B cell (primary cell): ENCODE measurements at regions not wholly inside any gene's neighbourhood (a gene's known extent, or its start where the extent isn't known, plus 50 kb on each side); places are given as distances from the start of the nearest gene placed in this dataset.

ENCODE experiments used
- ATAC-seq: fragments of 200-7000 bp; cut with Tn5 transposase; one replicate; pipeline ENCODE4 v1.10.0; 2021; ENCODE audit warnings: low read depth, mild to moderate bottlenecking, moderate number of reproducible peaks, moderate library complexity
- CTCF ChIA-PET: fragments of 350-600 bp; sonication (Branson Sonifier 250); formaldehyde crosslinking; loops from one replicate; lab custom pipeline; 2021; ENCODE audit warnings: antibody characterized with exemption, inconsistent platforms; lab: Charles Lee
- POLR2A ChIA-PET: fragments of 350-600 bp; sonication (Branson Sonifier 250); formaldehyde crosslinking; loops from one replicate; lab custom pipeline; 2021; ENCODE audit warnings: antibody characterized with exemption; lab: Charles Lee
- DNase-seq: peaks from one replicate; pipeline ENCODE4 v3.0.0; 2013
- H2AFZ ChIP-seq: 2 replicates; pipeline ENCODE4 v1.6.1; 2012; ENCODE audit warnings: mild to moderate bottlenecking, low read depth, low read length; ENCODE audit not compliant: insufficient read depth, poor library complexity, severe bottlenecking
- H3K27ac ChIP-seq, 2 donors: 1 replicate in 1 of 2; 2 replicates in 1 of 2; pipeline ENCODE4 v1.5.1; 2012 to 2013; ENCODE audit warnings: low read length in 2 of 2, mild to moderate bottlenecking in 2 of 2, moderate library complexity in 1 of 2
- H3K27me3 ChIP-seq, 4 experiments: fragments of 200-600 bp in 1 of 4; sonication (generic) in 1 of 4; replicated peaks in 1 of 4; 1 replicate in 2 of 4; 2 replicates in 2 of 4; pipeline versions ENCODE4 v1.6.1 to v1.7.0; 2013 to 2016; ENCODE audit warnings: low read length in 3 of 4, mild to moderate bottlenecking in 2 of 4, mixed read lengths in 1 of 4, moderate library complexity in 1 of 4; ENCODE audit not compliant: insufficient read depth in 4 of 4, control insufficient read depth in 3 of 4; ENCODE audit errors: control extremely low read depth in 1 of 4
- H3K36me3 ChIP-seq, 2 experiments: replicated peaks in 1 of 2; 1 replicate in 1 of 2; 2 replicates in 1 of 2; pipeline versions ENCODE4 v1.6.1 to v1.7.1; 2013; ENCODE audit warnings: low read length in 1 of 2; ENCODE audit not compliant: insufficient read depth in 2 of 2, control insufficient read depth in 1 of 2; ENCODE audit errors: control extremely low read depth in 1 of 2, extremely low read depth in 1 of 2
- H3K4me1 ChIP-seq, 2 donors: fragments of 200-600 bp in 1 of 2; sonication (generic) in 1 of 2; 1 replicate in 1 of 2; 2 replicates in 1 of 2; pipeline versions ENCODE4 v1.5.1 to v1.6.1; 2013 to 2017; ENCODE audit warnings: low read length in 2 of 2; ENCODE audit not compliant: control insufficient read depth in 2 of 2, insufficient read depth in 2 of 2
- H3K4me2 ChIP-seq: replicated peaks from 2 replicates; pipeline ENCODE3; 2012; ENCODE audit warnings: mild to moderate bottlenecking, low read depth, low read length; ENCODE audit not compliant: poor library complexity, severe bottlenecking
- H3K4me3 ChIP-seq, 5 experiments: fragments of 200-600 bp in 1 of 5; sonication (generic) in 1 of 5; 1 replicate in 3 of 5; 2 replicates in 2 of 5; pipeline versions ENCODE4 v1.5.1 to v1.7.0; 2011 to 2016; ENCODE audit warnings: low read length in 4 of 5, mild to moderate bottlenecking in 4 of 5, low read depth in 2 of 5, control low read depth in 1 of 5, moderate library complexity in 1 of 5; ENCODE audit not compliant: insufficient read depth in 1 of 5; ENCODE audit errors: control extremely low read depth in 1 of 5, extremely low read depth in 1 of 5
- H3K79me2 ChIP-seq: fragments of 200-600 bp; sonication (generic); one replicate; pipeline ENCODE4 v1.6.0; 2016; ENCODE audit warnings: low read length; ENCODE audit not compliant: control insufficient read depth, insufficient read depth
- H3K9ac ChIP-seq: fragments of 200-600 bp; sonication (generic); 2 replicates; pipeline ENCODE4 v1.6.1; 2017; ENCODE audit warnings: mild to moderate bottlenecking, low read length, moderate library complexity
- H3K9me3 ChIP-seq, 3 donors: one replicate each; pipeline versions ENCODE4 v1.6.1 to v1.7.1; 2013; ENCODE audit warnings: low read length in 2 of 3; ENCODE audit not compliant: control insufficient read depth in 2 of 3, insufficient read depth in 1 of 3; ENCODE audit errors: control extremely low read depth in 1 of 3
- H4K20me1 ChIP-seq: 2 replicates; pipeline ENCODE4 v1.6.0; 2012; ENCODE audit warnings: mild to moderate bottlenecking, low read length; ENCODE audit not compliant: insufficient read depth, control insufficient read depth, poor library complexity, severe bottlenecking
- H3K27ac Mint-ChIP-seq: one replicate; pipeline ENCODE4 v1.8.0; 2021; ENCODE audit warnings: mixed read lengths
- H3K27me3 Mint-ChIP-seq: one replicate; pipeline ENCODE4 v1.8.0; 2021; ENCODE audit warnings: mixed read lengths
- H3K4me1 Mint-ChIP-seq: one replicate; pipeline ENCODE4 v1.8.0; 2021; ENCODE audit warnings: mixed read lengths
- H3K4me3 Mint-ChIP-seq: one replicate; pipeline ENCODE4 v1.8.0; 2021; ENCODE audit warnings: mixed read lengths
- H3K9me3 Mint-ChIP-seq: one replicate; pipeline ENCODE4 v1.8.0; 2022; ENCODE audit warnings: mixed read lengths; ENCODE audit not compliant: insufficient read depth
- CTCF ChIP-seq: fragments of 200-600 bp; IDR thresholded peaks from one replicate; pipeline ENCODE4 v1.8.0; 2022; ENCODE audit warnings: antibody characterized with exemption, mild to moderate bottlenecking
- EZH2 ChIP-seq: IDR thresholded peaks from 2 replicates; pipeline ENCODE4 v1.6.1; 2012; ENCODE audit warnings: borderline replicate concordance, low read depth, mild to moderate bottlenecking, moderate library complexity, low read length; ENCODE audit not compliant: insufficient read depth, poor library complexity, severe bottlenecking
- WGBS: methylation state at CpG from one replicate; pipeline ENCODE4 v1.1.5; 2013; ENCODE audit warnings: missing lambda C conversion rate; ENCODE audit not compliant: insufficient coverage; 5-methylcytosine and 5-hydroxymethylcytosine counted together
- intact Hi-C: fragments of 100-400 bp; cut with micrococcal nuclease; formaldehyde crosslinking; loops from one replicate; pipeline ENCODE4 v1.10.0; 2022

GRCh38 chr18:61756244-61756643 lies 136.6 kb downstream of the RNF152 start:
- no peak overlapping the region for H3K4me3 ChIP-seq
- no peak overlapping the region for H3K4me2 ChIP-seq
- no peak overlapping the region for H3K9ac ChIP-seq
- H3K27me3 ChIP-seq, result no peaks in the 10 kb centered on the region
- no peaks in the 10 kb centered on the region for H3K27me3 Mint-ChIP-seq
- H3K4me1 ChIP-seq, result no peaks in the 10 kb centered on the region
- H3K27ac Mint-ChIP-seq, result no peak overlapping the region
- no peaks in the 10 kb centered on the region for H3K9me3 Mint-ChIP-seq
- TF ChIP-seq EZH2 (no peak), CTCF (no peak)
- no peaks in the 10 kb centered on the region for H3K79me2 ChIP-seq
- CTCF ChIA-PET, result no interaction called here
- DNase-seq (no peak), ATAC-seq (no peak)
- H3K9me3 ChIP-seq, result peaks cover 0 to 5% (median 0%) of the 10 kb centered on the region in 3 donors
- H4K20me1 ChIP-seq, result no peaks in the 10 kb centered on the region
- H3K27ac ChIP-seq, result no peak overlapping the region
- no peak overlapping the region for H2AFZ ChIP-seq
- H3K4me1 Mint-ChIP-seq, result no peaks in the 10 kb centered on the region
- intact Hi-C loops, result no loop called here
- H3K36me3 ChIP-seq, result no peaks in the 10 kb centered on the region
- POLR2A ChIA-PET, result no interaction called here
- no CpG with 5 or more reads among the region's 3 CpGs for WGBS
- H3K4me3 Mint-ChIP-seq, result no peak overlapping the region

GRCh38 chr18:61755555-61755954 lies 137.3 kb downstream of the RNF152 start:
- intact Hi-C loops, result no loop called here
- Histone ChIP-seq H2AFZ (no peak overlapping the region), H3K36me3 (no peaks in the 10 kb centered on the region), H3K27me3 (no peaks in the 10 kb centered on the region), H3K4me1 (no peaks in the 10 kb centered on the region), H3K4me3 (no peak overlapping the region), H3K79me2 (no peaks in the 10 kb centered on the region), H4K20me1 (no peaks in the 10 kb centered on the region), H3K27ac (no peak overlapping the region), H3K4me2 (no peak overlapping the region), H3K9ac (no peak overlapping the region), H3K9me3 (peaks cover 0 to 5% (median 0%) of the 10 kb centered on the region in 3 donors)
- Mint-ChIP-seq H3K4me1 (no peaks in the 10 kb centered on the region), H3K27ac (no peak overlapping the region), H3K4me3 (no peak overlapping the region), H3K27me3 (no peaks in the 10 kb centered on the region), H3K9me3 (peaks cover 2% of the 10 kb centered on the region)
- ATAC-seq (no peak), DNase-seq (no peak)
- ChIA-PET POLR2A (no interaction called here), CTCF (no interaction called here)
- TF ChIP-seq CTCF (no peak), EZH2 (no peak)
- 89% methylated on average over 7 of the region's 7 CpGs for WGBS
